ENCODE measurements at regions not wholly inside any gene's neighbourhood (a gene's known extent, or its start where the extent isn't known, plus 50 kb on each side); places are given as distances from the start of the nearest gene placed in this dataset.

GRCh38 chr4:35835893-35836292, 408.4 kb downstream of the ARAP2 start:
- Histone ChIP-seq H3K27me3 (no peaks in the 10 kb centered on the region), H3K4me3 (no peak overlapping the region), H3K36me3 (no peaks in the 10 kb centered on the region), H3K27ac (replicated peaks in 1 of 4) (no peak overlapping the region), H3K9me3 (peaks cover 0 to 4% (median 0%) of the 10 kb centered on the region in 4 donors), H3K4me1 (no peaks in the 10 kb centered on the region)
- no peak for DNase-seq (ENCODE audit: extremely low spot score)
- TF ChIP-seq POLR2A (IDR thresholded peaks at IDR 0.05; ENCODE audit: low read depth) = no peak
- TF ChIP-seq, protein P1, sequence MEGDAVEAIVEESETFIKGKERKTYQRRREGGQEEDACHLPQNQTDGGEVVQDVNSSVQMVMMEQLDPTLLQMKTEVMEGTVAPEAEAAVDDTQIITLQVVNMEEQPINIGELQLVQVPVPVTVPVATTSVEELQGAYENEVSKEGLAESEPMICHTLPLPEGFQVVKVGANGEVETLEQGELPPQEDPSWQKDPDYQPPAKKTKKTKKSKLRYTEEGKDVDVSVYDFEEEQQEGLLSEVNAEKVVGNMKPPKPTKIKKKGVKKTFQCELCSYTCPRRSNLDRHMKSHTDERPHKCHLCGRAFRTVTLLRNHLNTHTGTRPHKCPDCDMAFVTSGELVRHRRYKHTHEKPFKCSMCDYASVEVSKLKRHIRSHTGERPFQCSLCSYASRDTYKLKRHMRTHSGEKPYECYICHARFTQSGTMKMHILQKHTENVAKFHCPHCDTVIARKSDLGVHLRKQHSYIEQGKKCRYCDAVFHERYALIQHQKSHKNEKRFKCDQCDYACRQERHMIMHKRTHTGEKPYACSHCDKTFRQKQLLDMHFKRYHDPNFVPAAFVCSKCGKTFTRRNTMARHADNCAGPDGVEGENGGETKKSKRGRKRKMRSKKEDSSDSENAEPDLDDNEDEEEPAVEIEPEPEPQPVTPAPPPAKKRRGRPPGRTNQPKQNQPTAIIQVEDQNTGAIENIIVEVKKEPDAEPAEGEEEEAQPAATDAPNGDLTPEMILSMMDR (IDR thresholded peaks at IDR 0.05) = no peak
- no peak for TF ChIP-seq EP300 (IDR thresholded peaks at IDR 0.05)
- no peak for TF ChIP-seq POLR2AphosphoS5 (IDR thresholded peaks at IDR 0.05)
- intact Hi-C loops (cut with DNase I) = no loop called here

- TF ChIP-seq POLR2A (IDR thresholded peaks at IDR 0.05; ENCODE audit: low read depth) (no peak), EP300 (IDR thresholded peaks at IDR 0.05) (no peak), POLR2AphosphoS5 (IDR thresholded peaks at IDR 0.05) (no peak)
- TF ChIP-seq, protein P1 (IDR thresholded peaks at IDR 0.05) = no peak
- no peak overlapping the region for H3K4me3 ChIP-seq
- intact Hi-C loops (cut with DNase I) = no loop called here
Measured at GRCh38 chr4:35836596-35836995, 407.7 kb downstream of the ARAP2 start.

DNA sequence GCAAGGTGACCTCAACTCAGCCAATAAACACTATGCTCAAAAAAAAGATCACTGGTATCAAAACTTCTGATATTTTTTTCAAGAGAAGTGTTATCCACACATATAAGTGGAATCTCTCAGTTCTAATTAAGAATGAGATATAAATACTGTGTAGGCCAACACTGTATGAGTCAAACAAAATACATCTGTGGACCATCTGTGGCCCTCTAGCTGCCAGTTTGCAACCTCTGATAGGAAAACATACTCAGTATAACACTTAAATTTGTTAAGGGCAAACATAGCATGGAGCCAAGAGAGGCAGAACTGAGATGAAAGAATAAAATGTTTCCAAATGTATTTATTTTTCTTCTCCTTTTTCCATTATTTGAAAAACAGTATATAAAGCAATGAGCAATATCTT, 377.3 kb downstream of the ARAP2 start:
- Histone ChIP-seq H3K27me3 (no peaks in the 10 kb centered on the region), H3K36me3 (no peaks in the 10 kb centered on the region), H3K27ac (replicated peaks in 1 of 4) (no peak overlapping the region), H3K9me3 (no peaks in the 10 kb centered on the region), H3K4me1 (no peaks in the 10 kb centered on the region), H3K4me3 (no peak overlapping the region)
- no peak for DNase-seq (ENCODE audit: extremely low spot score)
- intact Hi-C loops (cut with DNase I) = no loop called here
- no peak for TF ChIP-seq POLR2AphosphoS5 (IDR thresholded peaks at IDR 0.05)
- TF ChIP-seq POLR2A (IDR thresholded peaks at IDR 0.05; ENCODE audit: low read depth) = no peak
- TF ChIP-seq EP300 (IDR thresholded peaks at IDR 0.05) = no peak
- TF ChIP-seq, protein P1 (IDR thresholded peaks at IDR 0.05) = no peak

More at GRCh38 chr4:35836596-35836995, 407.7 kb downstream of the ARAP2 start:
- Histone ChIP-seq H3K27me3 (no peaks in the 10 kb centered on the region), H3K4me1 (no peaks in the 10 kb centered on the region), H3K9me3 (peaks cover 0 to 4% (median 0%) of the 10 kb centered on the region in 4 donors), H3K27ac (replicated peaks in 1 of 4) (no peak overlapping the region), H3K36me3 (no peaks in the 10 kb centered on the region)
- DNase-seq (ENCODE audit: extremely low spot score) = no peak

- TF ChIP-seq, protein P1 (IDR thresholded peaks at IDR 0.05) = no peak
- TF ChIP-seq POLR2A (IDR thresholded peaks at IDR 0.05; ENCODE audit: low read depth) (no peak), EP300 (IDR thresholded peaks at IDR 0.05) (no peak), POLR2AphosphoS5 (IDR thresholded peaks at IDR 0.05) (no peak)
- H3K27ac ChIP-seq (replicated peaks in 1 of 4) = no peak overlapping the region
- H3K4me3 ChIP-seq = no peak overlapping the region
- no peaks in the 10 kb centered on the region for H3K4me1 ChIP-seq
- intact Hi-C loops (cut with DNase I) = no loop called here
- DNase-seq (ENCODE audit: extremely low spot score) = no peak
- H3K9me3 ChIP-seq = no peaks in the 10 kb centered on the region
- H3K27me3 ChIP-seq = no peaks in the 10 kb centered on the region
- 93% methylated on average over 1 of the region's 1 CpG for WGBS
- no peaks in the 10 kb centered on the region for H3K36me3 ChIP-seq
Measured at GRCh38 chr4:35872273-35872672, 372.0 kb downstream of the ARAP2 start.

GRCh38 chr4:35879479-35879878, 364.8 kb downstream of the ARAP2 start:
- no peaks in the 10 kb centered on the region for H3K36me3 ChIP-seq
- no peak overlapping the region for H3K4me3 ChIP-seq
- intact Hi-C loops (cut with DNase I) = no loop called here
- WGBS = 71% methylated on average over 6 of the region's 6 CpGs
- H3K27me3 ChIP-seq = no peaks in the 10 kb centered on the region
- H3K4me1 ChIP-seq = no peaks in the 10 kb centered on the region
- H3K9me3 ChIP-seq = no peaks in the 10 kb centered on the region
- TF ChIP-seq POLR2A (IDR thresholded peaks at IDR 0.05; ENCODE audit: low read depth) = no peak
- TF ChIP-seq EP300 (IDR thresholded peaks at IDR 0.05) = no peak
- TF ChIP-seq POLR2AphosphoS5 (IDR thresholded peaks at IDR 0.05) = no peak
- TF ChIP-seq, protein P1 (IDR thresholded peaks at IDR 0.05) = no peak
- no peak overlapping the region for H3K27ac ChIP-seq (replicated peaks in 1 of 4)
- DNase-seq (ENCODE audit: extremely low spot score) = no peak
